Neural cell (in vitro differentiated cells): ENCODE measurements at regions not wholly inside any gene's neighbourhood (a gene's known extent, or its start where the extent isn't known, plus 50 kb on each side); places are given as distances from the start of the nearest gene placed in this dataset.

Experiments used
- H2AFZ ChIP-seq: fragments of 200-600, 300-800 bp; sonication (generic), shearing (Covaris generic); 2 replicates; pipeline ENCODE4 v1.6.0; 2014; ENCODE audit warnings: low read depth, mild to moderate bottlenecking, antibody characterized with exemption, low read length, moderate library complexity
- H3F3A ChIP-seq: fragments of 200-600 bp; shearing (Covaris generic); 2 replicates; pipeline ENCODE4 v1.6.1; 2016; ENCODE audit warnings: mild to moderate bottlenecking, moderate library complexity, mixed read lengths, antibody characterized with exemption, low read length; ENCODE audit not compliant: insufficient read depth, poor library complexity, severe bottlenecking
- H3K27ac ChIP-seq: fragments of 200-600, 300-800 bp; sonication (generic), shearing (Covaris generic); 2 replicates; pipeline ENCODE4 v1.5.1; 2014; ENCODE audit warnings: mild to moderate bottlenecking, low read length, moderate library complexity
- H3K27me3 ChIP-seq: fragments of 300-800, 200-600 bp; sonication (generic), shearing (Covaris generic); 2 replicates; pipeline ENCODE4 v1.6.0; 2014; ENCODE audit warnings: mild to moderate bottlenecking, low read depth, low read length, moderate library complexity; ENCODE audit not compliant: insufficient read depth
- H3K36me3 ChIP-seq: fragments of 300-800, 200-600 bp; sonication (generic), shearing (Covaris generic); 2 replicates; pipeline ENCODE4 v1.5.1; 2014; ENCODE audit warnings: mild to moderate bottlenecking, antibody characterized with exemption, low read length, moderate library complexity; ENCODE audit not compliant: insufficient read depth
- H3K4me2 ChIP-seq: fragments of 300-800, 200-600 bp; sonication (generic), shearing (Covaris generic); 2 replicates; pipeline ENCODE4 v1.6.0; 2014; ENCODE audit warnings: mild to moderate bottlenecking, low read length
- H3K4me3 ChIP-seq: fragments of 300-800, 200-600 bp; sonication (generic), shearing (Covaris generic); 2 replicates; pipeline ENCODE4 v1.5.1; 2014; ENCODE audit warnings: mild to moderate bottlenecking, low read length, moderate library complexity
- H3K79me2 ChIP-seq: fragments of 200-600 bp; shearing (Covaris generic); replicated peaks from 2 replicates; pipeline ENCODE4 v1.6.0; 2014; ENCODE audit warnings: mild to moderate bottlenecking, low read length, moderate library complexity; ENCODE audit not compliant: insufficient read depth
- H3K9ac ChIP-seq: fragments of 300-800, 200-600 bp; sonication (generic), shearing (Covaris generic); 2 replicates; pipeline ENCODE4 v1.6.1; 2016; ENCODE audit warnings: mild to moderate bottlenecking, low read length, mixed read lengths
- H3K9me2 ChIP-seq: fragments of 200-600 bp; shearing (Covaris generic); 2 replicates; pipeline ENCODE4 v1.6.1; 2016; ENCODE audit warnings: mild to moderate bottlenecking, low read length, mixed read lengths; ENCODE audit not compliant: insufficient read depth
- H3K9me3 ChIP-seq: fragments of 200-600, 300-800 bp; sonication (generic), shearing (Covaris generic); 2 replicates; pipeline ENCODE4 v1.6.1; 2016; ENCODE audit warnings: mild to moderate bottlenecking, mixed run types, low read length, moderate library complexity, mixed read lengths
- H4K20me1 ChIP-seq: fragments of 200-600 bp; shearing (Covaris generic); 2 replicates; pipeline ENCODE4 v1.6.1; 2016; ENCODE audit warnings: mild to moderate bottlenecking, mixed run types; ENCODE audit not compliant: insufficient read depth
- EP300 ChIP-seq: fragments of 450-650 bp; conservative IDR thresholded peaks from 2 replicates; pipeline ENCODE4 v1.6.1; 2014; ENCODE audit warnings: antibody characterized with exemption, mild to moderate bottlenecking, moderate library complexity; ENCODE audit not compliant: poor library complexity, severe bottlenecking
- EZH2 ChIP-seq: fragments of 200-600, 300-800 bp; shearing (Covaris generic), sonication (generic); IDR thresholded peaks from 2 replicates; pipeline ENCODE4 v1.6.1; 2014; ENCODE audit warnings: antibody characterized with exemption, low read length, borderline replicate concordance, mild to moderate bottlenecking; ENCODE audit not compliant: insufficient read depth, poor library complexity, severe bottlenecking
- MXI1 ChIP-seq: fragments of 450-650 bp; conservative IDR thresholded peaks from 2 replicates; pipeline ENCODE4 v1.6.1; 2014; ENCODE audit warnings: antibody characterized with exemption, mild to moderate bottlenecking; ENCODE audit not compliant: poor library complexity, severe bottlenecking
- POLR2AphosphoS5 ChIP-seq: IDR thresholded peaks from 2 replicates; pipeline ENCODE4 v1.6.1; 2012
- RAD21 ChIP-seq: fragments of 450-650 bp; conservative IDR thresholded peaks from 2 replicates; pipeline ENCODE4 v1.6.1; 2014; ENCODE audit warnings: antibody characterized with exemption, mild to moderate bottlenecking, moderate library complexity
- REST ChIP-seq: IDR thresholded peaks from 2 replicates; pipeline ENCODE4 v1.6.1; 2012; ENCODE audit warnings: borderline replicate concordance
- SMC3 ChIP-seq: fragments of 450-650 bp; conservative IDR thresholded peaks from 2 replicates; pipeline ENCODE4 v1.6.1; 2014; ENCODE audit warnings: antibody characterized with exemption, mild to moderate bottlenecking, moderate library complexity; ENCODE audit not compliant: poor library complexity
- TAF1 ChIP-seq: IDR thresholded peaks from 2 replicates; pipeline ENCODE4 v1.6.1; 2012; ENCODE audit warnings: low read depth
- TF ChIP-seq, protein P1 (sequence below): fragments of 450-650 bp; IDR thresholded peaks from 2 replicates; pipeline ENCODE4 v1.5.1; 2014; ENCODE audit warnings: antibody characterized with exemption, mild to moderate bottlenecking, moderate library complexity; ENCODE audit not compliant: poor library complexity, severe bottlenecking

DNA sequence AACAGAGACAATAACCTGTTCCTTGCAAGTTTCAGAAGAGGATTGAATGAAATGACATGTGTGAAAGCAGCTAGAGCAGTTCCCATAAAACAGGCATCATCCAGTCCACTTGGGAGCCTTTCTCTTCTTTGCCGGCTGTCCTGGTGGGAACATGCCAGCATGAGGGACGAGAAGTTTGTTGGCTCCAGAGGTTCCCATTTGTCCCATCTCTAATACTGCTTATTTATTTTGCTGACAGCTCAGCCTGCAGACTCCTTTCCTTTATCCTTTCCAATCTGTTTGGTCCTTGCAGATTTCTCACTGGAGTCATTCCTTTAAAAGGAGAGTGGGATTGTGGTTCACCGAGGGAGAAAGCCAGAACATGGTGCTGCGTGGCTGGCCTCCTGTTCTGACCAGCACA lies 321.5 kb upstream of the CLINT1 start:
- Histone ChIP-seq H3F3A (peaks cover 9% of the 10 kb centered on the region), H3K27me3 (no peaks in the 10 kb centered on the region), H3K27ac (no peak overlapping the region), H3K9me3 (no peaks in the 10 kb centered on the region), H2AFZ (no peak overlapping the region), H3K9ac (no peak overlapping the region), H3K9me2 (no peaks in the 10 kb centered on the region), H3K36me3 (no peaks in the 10 kb centered on the region), H3K79me2 (no peaks in the 10 kb centered on the region), H3K4me2 (no peak overlapping the region), H4K20me1 (no peaks in the 10 kb centered on the region), H3K4me3 (no peak overlapping the region)
- TF ChIP-seq EP300 (no peak), SMC3 (no peak), RAD21 (no peak), MXI1 (no peak), EZH2 (no peak), REST (no peak), POLR2AphosphoS5 (no peak), TAF1 (no peak)
- TF ChIP-seq, protein P1, sequence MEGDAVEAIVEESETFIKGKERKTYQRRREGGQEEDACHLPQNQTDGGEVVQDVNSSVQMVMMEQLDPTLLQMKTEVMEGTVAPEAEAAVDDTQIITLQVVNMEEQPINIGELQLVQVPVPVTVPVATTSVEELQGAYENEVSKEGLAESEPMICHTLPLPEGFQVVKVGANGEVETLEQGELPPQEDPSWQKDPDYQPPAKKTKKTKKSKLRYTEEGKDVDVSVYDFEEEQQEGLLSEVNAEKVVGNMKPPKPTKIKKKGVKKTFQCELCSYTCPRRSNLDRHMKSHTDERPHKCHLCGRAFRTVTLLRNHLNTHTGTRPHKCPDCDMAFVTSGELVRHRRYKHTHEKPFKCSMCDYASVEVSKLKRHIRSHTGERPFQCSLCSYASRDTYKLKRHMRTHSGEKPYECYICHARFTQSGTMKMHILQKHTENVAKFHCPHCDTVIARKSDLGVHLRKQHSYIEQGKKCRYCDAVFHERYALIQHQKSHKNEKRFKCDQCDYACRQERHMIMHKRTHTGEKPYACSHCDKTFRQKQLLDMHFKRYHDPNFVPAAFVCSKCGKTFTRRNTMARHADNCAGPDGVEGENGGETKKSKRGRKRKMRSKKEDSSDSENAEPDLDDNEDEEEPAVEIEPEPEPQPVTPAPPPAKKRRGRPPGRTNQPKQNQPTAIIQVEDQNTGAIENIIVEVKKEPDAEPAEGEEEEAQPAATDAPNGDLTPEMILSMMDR, result no peak

DNA sequence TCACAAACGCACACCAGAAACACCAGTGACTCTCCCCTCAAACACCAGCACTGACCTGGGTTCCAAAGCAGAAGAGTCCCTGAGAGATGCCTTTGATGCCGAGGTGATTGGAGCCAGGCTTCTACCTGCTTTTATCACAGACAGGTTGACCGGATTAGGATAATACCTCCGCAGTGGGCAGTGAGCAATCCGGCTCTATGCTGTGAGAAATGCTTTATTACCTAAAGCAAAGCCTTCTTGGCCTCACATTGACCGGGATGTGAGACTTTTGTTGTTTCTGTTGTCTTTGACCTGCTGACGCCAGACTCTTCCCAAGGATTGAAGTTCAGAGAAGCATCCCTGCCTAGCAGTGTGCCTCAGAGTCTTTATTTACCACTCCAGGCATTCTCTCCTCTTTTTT lies 320.3 kb upstream of the CLINT1 start:
- H3K4me2 ChIP-seq, result no peak overlapping the region
- H2AFZ ChIP-seq, result no peak overlapping the region
- no peaks in the 10 kb centered on the region for H3K36me3 ChIP-seq
- H3K9me3 ChIP-seq, result no peaks in the 10 kb centered on the region
- H4K20me1 ChIP-seq, result no peaks in the 10 kb centered on the region
- no peak overlapping the region for H3K9ac ChIP-seq
- no peak overlapping the region for H3K27ac ChIP-seq
- no peak overlapping the region for H3K4me3 ChIP-seq
- H3K9me2 ChIP-seq, result no peaks in the 10 kb centered on the region
- TF ChIP-seq SMC3, result no peak
- TF ChIP-seq MXI1, result no peak
- H3F3A ChIP-seq, result peaks cover 9% of the 10 kb centered on the region
- H3K79me2 ChIP-seq, result no peaks in the 10 kb centered on the region
- no peaks in the 10 kb centered on the region for H3K27me3 ChIP-seq

- no peak overlapping the region for H3K9ac ChIP-seq
- no peaks in the 10 kb centered on the region for H3K36me3 ChIP-seq
- H3K79me2 ChIP-seq, result no peaks in the 10 kb centered on the region
- no peak overlapping the region for H3K4me2 ChIP-seq
- H2AFZ ChIP-seq, result no peak overlapping the region
- H4K20me1 ChIP-seq, result no peaks in the 10 kb centered on the region
- no peaks in the 10 kb centered on the region for H3K9me2 ChIP-seq
- peak overlapping the region; percentile 94 for H3K27ac ChIP-seq
- TF ChIP-seq, protein P1, result no peak
- TF ChIP-seq RAD21 (no peak), REST (no peak), POLR2AphosphoS5 (no peak), EP300 (no peak), TAF1 (no peak), MXI1 (no peak), SMC3 (no peak), EZH2 (no peak)
- H3F3A ChIP-seq, result peaks cover 9% of the 10 kb centered on the region
- no peaks in the 10 kb centered on the region for H3K9me3 ChIP-seq
- H3K27me3 ChIP-seq, result no peaks in the 10 kb centered on the region
- H3K4me3 ChIP-seq, result no peak overlapping the region
These were observed 319.6 kb upstream of the CLINT1 start for GRCh38 chr5:158178535-158178934.
